ENCODE measurements at regions not wholly inside any gene's neighbourhood (a gene's known extent, or its start where the extent isn't known, plus 50 kb on each side); places are given as distances from the start of the nearest gene placed in this dataset.

- WGBS, 10 experiments, result 22 to 100% (median 71%) methylated on average over 1 to 5 of the region's 22 CpGs; no CpG with 5 or more reads in 4 of the 10 experiments
- in situ Hi-C loops (cut with MboI; ENCODE audit: low pct_unique_long_range_greater_than_20kb in 2 of 9, low sequenced_read_pairs in 9 of 9, unreplicated experiment in 9 of 9), result no loop called here
- Histone ChIP-seq H3K4me3 (no peak overlapping the region), H3K27ac (no peak overlapping the region), H3K4me1 (replicated peaks in 1 of 2) (peaks cover 7 to 9% of the 10 kb centered on the region in 2 donors)
- no peak for ATAC-seq (replicated peaks in 6 of 8)
Measured at GRCh38 chr13:112250788-112251445, 125.2 kb upstream of the SPACA7 start.

GRCh38 chr13:112251930-112252585 is 124.1 kb upstream of the SPACA7 start:
- no peak for ATAC-seq (replicated peaks in 6 of 8)
- in situ Hi-C loops (cut with MboI; ENCODE audit: low pct_unique_long_range_greater_than_20kb in 2 of 9, low sequenced_read_pairs in 9 of 9, unreplicated experiment in 9 of 9), result no loop called here
- Histone ChIP-seq H3K4me3 (no peak overlapping the region), H3K27ac (no peak overlapping the region), H3K4me1 (replicated peaks in 1 of 2) (peaks cover 7 to 9% of the 10 kb centered on the region in 2 donors)
- WGBS, 10 experiments, result 41 to 100% (median 83%) methylated on average over 1 to 21 of the region's 27 CpGs

- no peak for ATAC-seq (replicated peaks in 6 of 8)
Measured at GRCh38 chr13:112252804-112253590, 123.2 kb upstream of the SPACA7 start.

GRCh38 chr13:112253631-112254030 is 122.5 kb upstream of the SPACA7 start:
- in situ Hi-C loops (cut with MboI; ENCODE audit: low pct_unique_long_range_greater_than_20kb in 2 of 9, low sequenced_read_pairs in 9 of 9, unreplicated experiment in 9 of 9), result no loop called here
- 50 to 95% (median 92%) methylated on average over 2 to 8 of the region's 17 CpGs; no CpG with 5 or more reads in 4 of the 10 experiments for WGBS, 10 experiments
- Histone ChIP-seq H3K4me1 (replicated peaks in 1 of 2) (peaks cover 0 to under 1% of the 10 kb centered on the region in 2 donors), H3K27ac (no peak overlapping the region), H3K4me3 (no peak overlapping the region)
- no peak for ATAC-seq (replicated peaks in 6 of 8)

More at GRCh38 chr13:112252804-112253590, 123.2 kb upstream of the SPACA7 start:
- Histone ChIP-seq H3K4me3 (no peak overlapping the region), H3K4me1 (replicated peaks in 1 of 2) (peaks cover 6 to 7% of the 10 kb centered on the region in 2 donors), H3K27ac (no peak overlapping the region)
- WGBS, 10 experiments, result 50 to 100% (median 75%) methylated on average over 1 to 16 of the region's 29 CpGs; no CpG with 5 or more reads in 2 of the 10 experiments
- in situ Hi-C loops (cut with MboI; ENCODE audit: low pct_unique_long_range_greater_than_20kb in 2 of 9, low sequenced_read_pairs in 9 of 9, unreplicated experiment in 9 of 9), result no loop called here

GRCh38 chr13:112254061-112254818 is 121.9 kb upstream of the SPACA7 start:
- no peak overlapping the region for H3K27ac ChIP-seq
- no peak for ATAC-seq (replicated peaks in 6 of 8)
- in situ Hi-C loops (cut with MboI; ENCODE audit: low pct_unique_long_range_greater_than_20kb in 2 of 9, low sequenced_read_pairs in 9 of 9, unreplicated experiment in 9 of 9), result no loop called here
- no peak overlapping the region for H3K4me3 ChIP-seq
- no peaks in the 10 kb centered on the region for H3K4me1 ChIP-seq (replicated peaks in 1 of 2)
- 18 to 89% (median 55%) methylated on average over 2 to 13 of the region's 25 CpGs; no CpG with 5 or more reads in 2 of the 10 experiments for WGBS, 10 experiments

- WGBS, 10 experiments, result 48 to 100% (median 96%) methylated on average over 1 to 11 of the region's 11 CpGs; no CpG with 5 or more reads in 1 of the 10 experiments
- H3K4me3 ChIP-seq, result no peak overlapping the region
- H3K27ac ChIP-seq, result no peak overlapping the region
- H3K4me1 ChIP-seq (replicated peaks in 1 of 2), result no peaks in the 10 kb centered on the region
- ATAC-seq (replicated peaks in 6 of 8), result no peak
- in situ Hi-C loops (cut with MboI; ENCODE audit: low pct_unique_long_range_greater_than_20kb in 2 of 9, low sequenced_read_pairs in 9 of 9, unreplicated experiment in 9 of 9), result no loop called here
Measured at GRCh38 chr13:112254900-112255299, 121.3 kb upstream of the SPACA7 start.

GRCh38 chr13:112255550-112256120 is 120.5 kb upstream of the SPACA7 start:
- Histone ChIP-seq H3K27ac (no peak overlapping the region), H3K4me3 (no peak overlapping the region), H3K4me1 (replicated peaks in 1 of 2) (no peaks in the 10 kb centered on the region)
- no peak for ATAC-seq (replicated peaks in 6 of 8)
- 0 to 96% (median 71%) methylated on average over 1 to 9 of the region's 19 CpGs; no CpG with 5 or more reads in 2 of the 10 experiments for WGBS, 10 experiments
- in situ Hi-C loops (cut with MboI; ENCODE audit: low pct_unique_long_range_greater_than_20kb in 2 of 9, low sequenced_read_pairs in 9 of 9, unreplicated experiment in 9 of 9), result no loop called here

GRCh38 chr13:112256716-112257494 is 119.2 kb upstream of the SPACA7 start:
- in situ Hi-C loops (cut with MboI; ENCODE audit: low pct_unique_long_range_greater_than_20kb in 2 of 9, low sequenced_read_pairs in 9 of 9, unreplicated experiment in 9 of 9), result no loop called here
- no peak for ATAC-seq (replicated peaks in 6 of 8)
- WGBS, 10 experiments, result 4 to 100% (median 81%) methylated on average over 1 to 5 of the region's 12 CpGs; no CpG with 5 or more reads in 3 of the 10 experiments

GRCh38 chr13:112259511-112259910 is 116.6 kb upstream of the SPACA7 start:
- Histone ChIP-seq H3K4me1 (replicated peaks in 1 of 2) (no peaks in the 10 kb centered on the region), H3K4me3 (no peak overlapping the region), H3K27ac (no peak overlapping the region)
- WGBS, 10 experiments, result 0 to 100% (median 73%) methylated on average over 1 to 8 of the region's 8 CpGs; no CpG with 5 or more reads in 3 of the 10 experiments
- ATAC-seq (replicated peaks in 6 of 8), result no peak
- in situ Hi-C loops (cut with MboI; ENCODE audit: low pct_unique_long_range_greater_than_20kb in 2 of 9, low sequenced_read_pairs in 9 of 9, unreplicated experiment in 9 of 9), result no loop called here

More at GRCh38 chr13:112256716-112257494, 119.2 kb upstream of the SPACA7 start:
- Histone ChIP-seq H3K27ac (no peak overlapping the region), H3K4me3 (no peak overlapping the region), H3K4me1 (replicated peaks in 1 of 2) (no peaks in the 10 kb centered on the region)

GRCh38 chr13:112260108-112261055 is 115.8 kb upstream of the SPACA7 start:
- WGBS, 10 experiments, result 0 to 91% (median 76%) methylated on average over 1 to 8 of the region's 29 CpGs; no CpG with 5 or more reads in 4 of the 10 experiments
- H3K4me1 ChIP-seq (replicated peaks in 1 of 2), result no peaks in the 10 kb centered on the region
- H3K4me3 ChIP-seq, result no peak overlapping the region
- in situ Hi-C loops (cut with MboI; ENCODE audit: low pct_unique_long_range_greater_than_20kb in 2 of 9, low sequenced_read_pairs in 9 of 9, unreplicated experiment in 9 of 9), result no loop called here
- no peak overlapping the region for H3K27ac ChIP-seq
- no peak for ATAC-seq (replicated peaks in 6 of 8)

GRCh38 chr13:112261924-112262323 is 114.2 kb upstream of the SPACA7 start:
- no peak overlapping the region for H3K27ac ChIP-seq
- H3K4me3 ChIP-seq, result no peak overlapping the region
- H3K4me1 ChIP-seq (replicated peaks in 1 of 2), result no peaks in the 10 kb centered on the region
- WGBS, 10 experiments, result 0 to 80% (median 70%) methylated on average over 1 to 3 of the region's 8 CpGs; no CpG with 5 or more reads in 2 of the 10 experiments
- in situ Hi-C loops (cut with MboI; ENCODE audit: low pct_unique_long_range_greater_than_20kb in 2 of 9, low sequenced_read_pairs in 9 of 9, unreplicated experiment in 9 of 9), result no loop called here
- no peak for ATAC-seq (replicated peaks in 6 of 8)

All from motor neuron (in vitro differentiated cells).